HG03060 (cell line): ENCODE measurements at regions not wholly inside any gene's neighbourhood (a gene's known extent, or its start where the extent isn't known, plus 50 kb on each side); places are given as distances from the start of the nearest gene placed in this dataset.

Experiments used
- ATAC-seq: cut with Tn5 transposase; IDR thresholded peaks from one replicate; pipeline ENCODE4 v1.9.1; 2021; ENCODE audit warnings: low read depth, moderate number of reproducible peaks; ENCODE audit not compliant: unreplicated experiment

DNA sequence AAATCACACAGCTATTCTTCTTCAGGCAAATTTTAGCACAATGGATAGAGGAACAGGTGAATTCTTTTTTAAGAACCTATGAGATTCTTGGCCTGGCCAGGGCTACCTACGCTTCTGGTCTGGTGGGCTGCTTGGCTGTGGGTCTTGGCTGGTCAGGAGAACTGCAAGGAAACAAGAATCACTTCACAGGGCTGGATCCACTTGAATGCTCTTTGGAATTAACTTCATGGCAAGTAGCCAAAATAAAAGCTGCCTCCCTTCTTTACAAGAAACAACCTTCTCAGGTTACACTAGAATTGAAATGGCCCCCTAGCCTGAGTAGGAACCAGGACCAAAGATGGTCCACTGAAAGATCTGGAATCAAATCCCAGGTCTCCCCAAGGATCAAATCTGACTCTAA, 519.1 kb downstream of the IQCM start:
- no peak for ATAC-seq

GRCh38 chr4:149296084-149296483, 519.6 kb downstream of the IQCM start:
- ATAC-seq = no peak

- ATAC-seq = no peak
Measured at GRCh38 chr4:149294601-149295000, 521.0 kb downstream of the IQCM start.

DNA sequence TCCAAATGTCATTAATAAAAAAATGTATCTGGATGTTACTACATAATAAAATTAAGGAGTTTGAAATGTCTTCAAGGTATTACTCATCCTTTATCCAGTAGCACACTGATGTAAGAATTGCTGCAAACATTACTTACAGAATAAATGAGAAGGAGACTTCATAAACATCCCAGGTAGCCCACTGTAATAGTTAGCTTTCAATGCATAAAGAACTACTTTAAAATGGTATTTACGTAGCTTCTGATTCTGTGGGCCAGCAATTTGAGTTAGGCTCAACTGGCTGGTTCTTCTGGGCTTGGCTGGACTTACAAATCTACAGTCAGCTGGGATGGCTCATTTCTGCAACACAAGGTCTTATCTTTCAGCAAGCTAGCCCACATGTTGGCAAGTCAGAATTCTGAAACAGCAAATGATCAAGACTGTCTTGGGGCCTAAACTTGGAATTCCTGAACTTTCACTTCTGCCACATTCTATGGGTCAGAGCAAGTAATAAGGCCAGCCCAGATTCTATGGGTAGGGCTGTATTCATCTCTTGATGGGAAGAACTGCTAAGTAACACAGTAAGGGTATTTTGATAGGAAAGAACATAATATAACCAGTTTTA, 522.5 kb downstream of the IQCM start:
- no peak for ATAC-seq

DNA sequence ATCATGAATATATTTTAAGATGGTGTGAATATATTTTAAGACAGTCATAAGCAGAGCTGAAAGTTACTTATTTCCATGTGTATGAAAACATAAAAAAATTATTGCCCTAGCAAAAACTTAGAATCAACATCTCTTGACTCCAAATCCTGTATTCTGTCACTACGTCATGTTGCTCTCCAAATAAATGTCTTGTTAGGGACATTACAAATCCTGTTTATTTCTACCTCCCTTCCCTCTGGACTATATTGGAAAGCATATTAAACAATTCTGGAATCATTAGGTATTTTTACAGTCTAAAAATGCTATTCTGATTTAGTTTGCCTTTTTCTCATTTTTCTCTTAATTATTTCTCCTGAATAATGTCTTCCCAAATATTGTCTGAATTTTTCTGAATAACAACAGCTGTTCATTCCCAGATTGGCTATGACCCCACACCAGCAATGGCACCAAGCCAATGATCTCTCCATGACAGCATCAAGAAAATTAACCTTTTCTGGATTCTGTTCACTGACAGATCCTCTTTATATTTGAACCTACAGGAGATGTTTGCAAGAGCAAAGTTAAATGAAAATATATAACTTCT, 523.1 kb downstream of the IQCM start:
- no peak for ATAC-seq

- ATAC-seq = no peak
Measured at GRCh38 chr4:149291463-149291862, 524.2 kb downstream of the IQCM start.

- ATAC-seq = no peak
Measured at GRCh38 chr4:149280806-149281205, 534.8 kb downstream of the IQCM start.

- no peak for ATAC-seq
Measured at GRCh38 chr4:149279776-149280175, 535.9 kb downstream of the IQCM start.

DNA sequence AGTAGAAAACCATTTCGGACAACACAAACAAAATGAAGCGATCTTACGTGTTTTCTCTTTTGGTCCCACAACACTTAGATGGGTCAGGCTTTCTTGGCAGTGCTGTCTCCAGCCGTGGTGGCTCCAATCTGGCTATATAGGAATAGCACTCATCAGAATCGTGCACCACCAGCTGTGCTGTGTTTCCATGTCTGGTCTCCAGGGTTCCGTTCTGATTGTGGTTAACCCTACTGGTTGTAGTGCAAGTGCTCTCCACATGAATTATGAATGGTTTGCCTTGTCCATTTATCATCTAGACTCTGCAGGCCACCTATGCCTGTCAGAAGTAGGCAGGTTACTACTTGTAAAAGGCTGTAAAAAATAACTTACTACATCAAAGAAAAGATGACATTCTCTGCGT, 536.3 kb downstream of the IQCM start:
- no peak for ATAC-seq

- ATAC-seq = no peak
Measured at GRCh38 chr4:149277705-149278104, 537.9 kb downstream of the IQCM start.

- no peak for ATAC-seq
Measured at GRCh38 chr4:149269835-149270234, 545.8 kb downstream of the IQCM start.

DNA sequence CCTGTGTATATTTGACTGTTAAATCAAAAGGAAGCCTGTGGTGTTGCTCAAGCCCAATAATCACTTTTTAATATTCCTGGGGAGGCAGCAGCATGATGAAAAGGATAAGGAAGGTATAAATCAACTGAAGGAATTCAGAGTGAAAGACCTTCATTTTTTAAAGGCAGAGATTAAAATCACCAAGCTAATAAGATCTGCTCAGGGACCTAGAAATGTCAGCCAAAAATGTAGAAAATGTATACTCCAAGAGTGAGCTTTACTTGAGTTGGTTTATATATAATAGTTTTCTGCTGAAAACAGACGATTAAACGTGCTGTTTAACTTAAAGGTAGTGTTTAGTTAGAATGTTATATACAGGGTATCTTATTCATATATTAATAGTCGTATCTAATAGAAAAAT, 549.3 kb downstream of the IQCM start:
- ATAC-seq = no peak

- ATAC-seq = no peak
Measured at GRCh38 chr4:149265645-149266044, 550.0 kb downstream of the IQCM start.

DNA sequence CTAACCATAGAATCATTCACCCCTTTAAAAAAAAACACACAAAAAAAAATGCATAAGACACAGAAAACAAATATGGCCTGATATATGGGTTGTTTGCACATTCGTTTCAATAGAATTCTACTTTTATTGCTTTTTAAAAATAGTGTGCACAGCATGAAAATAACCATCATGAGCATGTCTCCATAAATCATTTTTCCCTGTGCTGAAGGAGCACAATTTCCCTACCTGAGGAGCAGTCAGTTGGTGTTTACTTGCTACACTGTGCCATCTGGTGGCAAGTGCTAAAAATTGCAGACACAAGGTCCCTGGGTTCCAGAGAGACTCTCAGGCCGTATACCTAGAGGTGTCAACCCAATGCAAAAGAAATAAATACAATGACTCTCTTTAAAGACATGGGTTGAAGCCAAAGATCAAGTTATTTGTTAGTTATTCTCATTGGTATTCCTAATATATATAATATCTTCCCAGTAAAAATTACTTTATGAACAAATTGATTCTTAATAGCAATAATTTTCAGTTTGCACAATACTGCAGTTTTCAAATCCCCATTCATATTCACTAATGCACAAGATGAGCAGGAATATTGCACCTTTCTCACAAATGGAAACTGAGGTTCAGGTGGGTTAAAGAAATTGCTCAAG, 551.4 kb downstream of the IQCM start:
- ATAC-seq = peak; percentile 92

DNA sequence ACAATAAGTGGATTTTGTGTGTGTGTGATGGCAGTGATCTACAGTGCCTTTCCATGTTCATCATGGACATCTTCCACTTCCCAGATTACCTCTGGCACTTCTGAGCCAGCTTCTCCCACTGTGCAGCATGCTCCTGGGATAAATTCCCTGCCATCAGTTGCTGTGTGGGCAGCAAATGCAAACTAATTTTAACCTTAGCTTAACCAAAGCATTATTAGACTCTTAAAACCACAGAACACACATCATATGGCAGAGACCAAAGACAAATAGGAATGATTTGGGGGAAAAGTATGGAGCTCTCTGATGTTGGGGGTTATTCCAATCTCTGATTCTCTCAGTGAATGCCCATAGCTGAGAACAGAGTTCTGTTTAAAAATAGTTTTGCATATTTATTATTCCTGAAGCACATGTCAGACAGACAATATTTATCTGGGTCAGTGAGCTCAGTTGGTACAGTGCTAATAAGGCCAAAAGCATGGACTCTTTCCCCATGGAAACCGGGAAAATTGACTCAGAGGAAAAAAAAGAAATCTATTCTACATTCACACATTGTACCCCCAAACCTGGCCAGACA, 567.4 kb downstream of the IQCM start:
- ATAC-seq = no peak

DNA sequence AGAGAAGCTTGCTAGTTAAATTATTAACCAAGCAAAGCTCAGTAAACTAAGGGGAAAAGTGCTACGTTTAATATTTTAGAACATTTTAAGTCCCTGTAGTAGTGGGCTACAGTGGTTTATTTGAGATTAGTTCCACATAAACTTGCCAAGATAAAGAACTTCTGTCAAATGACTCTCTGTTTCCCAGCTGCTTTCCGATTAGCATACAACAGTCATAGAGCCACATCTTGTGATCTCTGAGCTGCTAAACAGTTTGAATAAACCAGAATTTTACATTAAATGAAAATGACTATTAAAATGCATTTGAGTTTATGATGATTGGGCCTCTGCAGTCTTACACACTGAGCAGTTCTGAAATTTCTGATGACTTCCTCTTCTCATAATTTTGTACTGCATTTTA, 568.5 kb downstream of the IQCM start:
- no peak for ATAC-seq

DNA sequence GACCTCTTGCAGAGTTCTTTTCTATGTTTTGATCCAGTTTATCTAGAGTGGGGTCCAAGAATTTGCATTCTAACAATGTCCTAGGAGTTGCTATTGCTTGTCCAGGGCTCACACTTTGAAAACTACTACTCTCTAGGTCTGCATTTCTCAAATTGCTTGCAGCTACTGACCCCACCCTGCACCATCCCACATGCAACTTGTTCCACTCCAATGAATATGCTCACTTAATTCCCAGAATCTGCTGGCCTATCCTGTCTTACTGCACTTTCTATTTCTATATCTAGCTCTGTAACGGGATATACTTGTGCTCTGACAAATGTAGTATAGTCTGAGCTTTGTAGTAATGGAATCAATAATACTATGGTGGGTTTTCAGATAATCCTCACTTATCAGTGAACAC, 570.3 kb downstream of the IQCM start:
- no peak for ATAC-seq

GRCh38 chr4:149238097-149238496, 577.5 kb downstream of the IQCM start:
- ATAC-seq = no peak

DNA sequence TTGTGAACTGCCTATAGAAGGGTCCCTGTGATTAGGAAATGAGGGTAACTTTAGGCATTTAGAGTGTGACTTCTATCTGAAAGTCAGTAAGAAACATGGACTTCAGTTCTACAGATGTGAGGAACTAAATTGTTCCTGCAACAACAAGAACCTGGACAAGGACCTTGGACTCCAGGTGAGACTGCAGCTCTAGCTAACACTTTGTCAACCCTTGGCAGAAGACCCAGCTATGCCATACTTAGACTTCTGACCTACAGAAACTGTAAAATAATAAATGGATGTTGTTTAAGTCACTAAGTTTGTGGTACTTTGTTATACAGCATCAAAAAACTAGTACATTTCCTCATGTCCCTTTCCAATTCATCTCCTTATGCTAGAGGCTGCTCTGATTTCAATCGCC, 580.8 kb downstream of the IQCM start:
- ATAC-seq = no peak

GRCh38 chr4:149223659-149224058, 592.0 kb downstream of the IQCM start:
- no peak for ATAC-seq

GRCh38 chr4:149218672-149219071, 597.0 kb downstream of the IQCM start:
- no peak for ATAC-seq

DNA sequence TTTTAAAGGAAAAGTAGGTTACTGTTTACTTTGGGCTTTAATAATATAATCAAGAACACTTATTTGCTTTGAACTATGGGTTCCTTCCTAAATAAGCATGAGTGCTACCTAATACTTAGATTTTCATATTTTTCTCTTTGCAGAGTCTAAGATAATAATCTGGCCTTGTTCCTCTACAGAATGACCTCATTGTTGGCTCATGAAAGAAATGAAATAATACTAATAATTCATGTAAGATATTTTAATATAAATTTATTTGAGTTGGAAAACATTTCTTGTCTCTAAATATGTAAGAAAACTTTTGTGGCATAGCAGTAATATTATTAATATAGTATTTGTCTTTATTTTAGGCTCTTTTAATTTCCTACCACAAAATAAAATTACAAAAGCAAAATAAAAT, 601.3 kb downstream of the IQCM start:
- ATAC-seq = no peak
